ENCODE measurements at regions not wholly inside any gene's neighbourhood (a gene's known extent, or its start where the extent isn't known, plus 50 kb on each side); places are given as distances from the start of the nearest gene placed in this dataset.

- DNase-seq (ENCODE audit: low read depth) = no peak
Observed at GRCh38 chrX:14164828-14165227, 135.1 kb upstream of the GEMIN8 start.

GRCh38 chrX:14125462-14125861 is 95.8 kb upstream of the GEMIN8 start:
- no peak for DNase-seq (ENCODE audit: low read depth)

DNA sequence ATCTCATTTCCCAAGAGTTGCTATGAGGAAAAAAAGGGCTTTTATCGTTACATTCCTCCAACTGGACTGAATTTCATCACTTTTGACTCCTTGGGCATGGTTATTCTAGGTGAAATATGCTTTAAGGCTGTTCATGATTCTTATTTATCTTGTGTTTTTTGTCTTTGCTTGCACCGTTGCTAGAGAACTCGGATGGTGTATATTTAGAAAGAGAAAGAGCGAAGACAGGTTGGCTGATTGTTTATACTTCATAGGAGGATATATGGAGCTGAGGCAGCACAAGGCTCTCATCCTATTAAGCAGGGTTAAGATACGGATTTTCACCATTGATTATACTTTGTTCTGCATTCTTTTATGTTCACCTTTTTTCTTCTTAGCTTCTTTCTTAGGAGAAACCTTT is 94.9 kb upstream of the GEMIN8 start:
- DNase-seq (ENCODE audit: low read depth) = no peak

- peak; percentile 5 for DNase-seq (ENCODE audit: low read depth)
Observed at GRCh38 chrX:14095702-14096101, 66.0 kb upstream of the GEMIN8 start.

GRCh38 chrX:14094191-14094590 is 64.5 kb upstream of the GEMIN8 start:
- no peak for DNase-seq (ENCODE audit: low read depth)

DNA sequence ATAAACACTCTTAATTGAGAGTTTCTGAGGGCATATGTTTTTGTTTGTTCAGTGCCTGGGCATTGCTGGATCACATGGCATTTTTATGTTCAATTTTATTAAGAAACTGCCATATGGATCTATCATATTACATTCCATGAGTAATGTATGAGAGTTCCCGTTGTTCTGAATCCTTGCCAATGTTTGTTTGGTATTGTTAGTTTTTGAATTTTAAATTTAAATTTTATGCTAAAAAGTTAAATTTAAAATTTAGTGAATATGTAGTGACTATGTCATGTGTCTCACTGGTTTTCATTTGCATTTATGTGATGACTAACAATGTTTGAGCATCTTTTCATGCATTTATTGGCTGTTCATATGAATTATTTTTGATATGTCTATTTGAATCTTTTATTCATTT is 54.8 kb upstream of the GEMIN8 start:
- DNase-seq (ENCODE audit: low read depth) = no peak

DNA sequence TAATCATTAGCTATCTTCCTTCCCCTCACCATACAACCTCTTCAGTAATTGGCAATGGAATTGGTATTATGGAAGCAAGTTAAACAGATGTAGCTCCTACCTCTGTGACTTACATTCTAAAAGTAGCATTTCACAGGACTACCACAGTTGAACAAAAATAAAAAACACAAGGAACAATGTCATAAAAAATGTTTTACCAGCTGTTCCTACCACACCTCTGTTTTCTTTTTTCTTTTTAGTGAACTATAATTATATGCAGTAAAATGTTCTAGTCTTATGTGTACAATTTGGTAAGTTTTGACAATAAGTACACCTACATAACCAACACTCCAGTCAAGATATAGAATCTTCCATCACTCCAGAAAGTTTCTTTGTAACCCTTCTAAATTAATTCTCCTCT is 54.1 kb upstream of the GEMIN8 start:
- DNase-seq (ENCODE audit: low read depth) = no peak

- no peak for DNase-seq (ENCODE audit: low read depth)
Observed at GRCh38 chrX:14079891-14080430, 50.3 kb upstream of the GEMIN8 start.
